ENCODE measurements at regions not wholly inside any gene's neighbourhood (a gene's known extent, or its start where the extent isn't known, plus 50 kb on each side); places are given as distances from the start of the nearest gene placed in this dataset.

GRCh38 chr4:56739066-56739777 is 58.1 kb upstream of the HOPX start:
- TF ChIP-seq CTCF (conservative IDR thresholded peaks at IDR 0.05) (no peak), EZH2 (IDR thresholded peaks at IDR 0.05; ENCODE audit: low read depth) (no peak)

All from PC-9 (cell line).